ENCODE measurements at regions not wholly inside any gene's neighbourhood (a gene's known extent, or its start where the extent isn't known, plus 50 kb on each side); places are given as distances from the start of the nearest gene placed in this dataset.

GRCh38 chr14:51453869-51454268 lies 197.8 kb upstream of the FRMD6 start (continued):
- TF ChIP-seq IRF3 (IDR thresholded peaks at IDR 0.05; ENCODE audit: low read depth, low read length) (no peak), REST (IDR thresholded peaks at IDR 0.05; ENCODE audit: low read depth, low read length) (no peak), POLR2AphosphoS5 (IDR thresholded peaks at IDR 0.05; ENCODE audit: low read depth, low read length) (peak; percentile 21; the same call in 1 of the 2 replicates), JUND (IDR thresholded peaks at IDR 0.05) (peak; percentile 50), NRF1 (IDR thresholded peaks at IDR 0.05; ENCODE audit: low read depth, low read length) (no peak), GATA2 (CRISPR knock-in tag; IDR thresholded peaks at IDR 0.05) (no peak), MEF2A (IDR thresholded peaks at IDR 0.05; ENCODE audit: borderline replicate concordance, low read depth) (no peak), RAD21 (IDR thresholded peaks at IDR 0.05; ENCODE audit: low read length) (no peak), SMC3 (IDR thresholded peaks at IDR 0.05; ENCODE audit: low read depth, low read length) (no peak), EP300 (IDR thresholded peaks at IDR 0.05; ENCODE audit: borderline replicate concordance in 1 of 2, low read depth in 1 of 2, low read length in 1 of 2) (no peak), RXRA (IDR thresholded peaks at IDR 0.05; ENCODE audit: borderline replicate concordance, low read depth) (no peak), FOSL2 (IDR thresholded peaks at IDR 0.05; ENCODE audit: borderline replicate concordance, low read depth) (peak; percentile 76), RFX5 (IDR thresholded peaks at IDR 0.05; ENCODE audit: low read length) (no peak), EZH2phosphoT487 (IDR thresholded peaks at IDR 0.05; ENCODE audit: borderline replicate concordance, low read depth) (no peak), TCF12 (IDR thresholded peaks at IDR 0.05) (0 out of 2 replicates have a peak, but pooled peaks have one; percentile 22)

GRCh38 chr14:51454351-51454750 lies 197.4 kb upstream of the FRMD6 start:
- POLR2A ChIA-PET, result no interaction called here
- 89% methylated on average over 1 of the region's 1 CpG for WGBS (ENCODE audit: low lambda C conversion rate)
- Histone ChIP-seq H3K4me2 (peak overlapping the region; percentile 36; the same call in 1 of the 2 replicates), H3K4me3 (ENCODE audit: low read depth in 2 of 2, low read length in 1 of 2) (peak overlapping the region in 1 of 2 experiments; percentile 14; a peak in 1 of 4 replicates), H3K9me3 (no peaks in the 10 kb centered on the region), H3K27me3 (ENCODE audit: insufficient read depth) (no peaks in the 10 kb centered on the region), H2AFZ (ENCODE audit: low read depth) (peak overlapping the region; percentile 25; the same call in 1 of the 2 replicates), H3K4me1 (ENCODE audit: control insufficient read depth in 1 of 2, insufficient read depth in 2 of 2, low read depth in 1 of 2, low read length in 1 of 2) (peaks cover 6 to 48% of the 10 kb centered on the region in 2 experiments), H3K79me2 (ENCODE audit: insufficient read depth) (no peaks in the 10 kb centered on the region), H4K20me1 (ENCODE audit: insufficient read depth) (no peaks in the 10 kb centered on the region), H3K36me3 (replicated peaks in 1 of 2; ENCODE audit: control insufficient read depth in 1 of 2, insufficient read depth in 2 of 2, low read length in 1 of 2) (no peaks in the 10 kb centered on the region), H3K9me2 (no peaks in the 10 kb centered on the region), H3F3A (replicated peaks; ENCODE audit: insufficient read depth) (peaks cover 26% of the 10 kb centered on the region), H3K27ac (ENCODE audit: low read depth in 2 of 2, low read length in 1 of 2) (peak overlapping the region; percentile 58 to 89; a peak in 3 of 4 replicates), H3K9ac (peak overlapping the region; percentile 55)
- TF ChIP-seq ELF1 (IDR thresholded peaks at IDR 0.05) (peak; percentile 67), TEAD4 (IDR thresholded peaks at IDR 0.05; ENCODE audit: borderline replicate concordance, insufficient read depth) (no peak), YY1 (IDR thresholded peaks at IDR 0.05; ENCODE audit: low read depth) (no peak), EP300 (IDR thresholded peaks at IDR 0.05; ENCODE audit: borderline replicate concordance in 1 of 2, low read depth in 1 of 2, low read length in 1 of 2) (no peak), PBX3 (IDR thresholded peaks at IDR 0.05) (peak; percentile 17; the same call in 1 of the 2 replicates), RXRA (IDR thresholded peaks at IDR 0.05; ENCODE audit: borderline replicate concordance, low read depth) (no peak), CTCF (IDR thresholded peaks at IDR 0.05) (no peak), FOXM1 (IDR thresholded peaks at IDR 0.05; ENCODE audit: low read depth) (no peak), SIN3A (IDR thresholded peaks at IDR 0.05; ENCODE audit: borderline replicate concordance, low read depth, low read length) (no peak), EZH2phosphoT487 (IDR thresholded peaks at IDR 0.05; ENCODE audit: borderline replicate concordance, low read depth) (no peak), JUND (IDR thresholded peaks at IDR 0.05) (no peak)
- CTCF ChIA-PET, result interaction anchor here (0.7 to 1.0 kb wide), 2 partner anchors 16 to 321 kb away, joined by 3 read pairs; no protein-coding TSS in a partner anchor
- no peak for DNase-seq

Data from SK-N-SH (cell line).